ENCODE measurements at regions not wholly inside any gene's neighbourhood (a gene's known extent, or its start where the extent isn't known, plus 50 kb on each side); places are given as distances from the start of the nearest gene placed in this dataset.

- DNase-seq, result no peak
Measured at GRCh38 chr3:57009802-57010201, 50.7 kb upstream of the SPATA12 start.

GRCh38 chr3:57009367-57009766 lies 51.1 kb upstream of the SPATA12 start:
- DNase-seq, result no peak

GRCh38 chr3:57007521-57008460 lies 52.7 kb upstream of the SPATA12 start:
- DNase-seq, result no peak

GRCh38 chr3:57006949-57007419 lies 53.5 kb upstream of the SPATA12 start:
- no peak for DNase-seq

DNA sequence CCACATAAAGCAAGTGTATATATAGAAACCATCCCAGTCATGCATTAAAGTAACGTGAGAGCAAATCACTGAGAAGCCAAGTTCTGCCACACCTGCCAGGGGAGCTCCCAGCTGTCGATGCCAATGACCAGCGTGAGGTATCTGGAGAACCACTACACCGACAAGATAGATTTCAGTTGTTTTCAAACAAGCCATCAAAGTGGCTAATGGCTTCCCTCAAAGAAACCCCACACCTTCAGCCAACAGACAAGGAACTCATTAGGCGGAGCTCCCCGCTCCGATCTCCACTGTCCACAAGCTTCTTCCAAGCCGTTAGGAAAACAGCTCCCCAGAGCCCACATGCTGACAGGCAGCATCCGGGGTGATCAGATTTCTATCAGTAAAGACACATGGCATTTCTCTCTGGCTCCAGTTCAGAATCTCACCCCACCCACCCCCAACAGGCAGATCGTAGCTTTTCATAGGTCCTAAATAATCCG lies 54.2 kb upstream of the SPATA12 start:
- DNase-seq, result no peak

DNA sequence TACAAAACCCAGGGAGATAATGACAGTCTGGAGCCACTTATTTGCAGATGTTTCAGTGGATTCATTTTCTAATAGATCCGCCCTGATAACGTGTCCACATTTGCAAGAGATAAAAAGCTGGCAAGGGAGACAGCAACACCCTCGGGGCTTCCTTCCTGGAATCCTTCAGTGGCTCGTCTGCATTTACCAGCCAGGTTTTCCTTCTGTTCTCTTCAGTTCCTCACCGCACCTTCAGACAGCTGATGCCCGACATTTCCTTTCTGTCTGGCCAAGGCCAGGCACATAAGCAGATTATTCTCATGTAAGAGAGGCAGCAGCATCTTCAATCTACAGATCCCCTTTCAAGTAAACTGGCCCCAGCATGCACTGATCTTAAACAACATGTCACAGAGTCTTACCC lies 56.2 kb upstream of the SPATA12 start:
- no peak for DNase-seq

GRCh38 chr3:57003676-57004075 lies 56.8 kb upstream of the SPATA12 start:
- no peak for DNase-seq

DNA sequence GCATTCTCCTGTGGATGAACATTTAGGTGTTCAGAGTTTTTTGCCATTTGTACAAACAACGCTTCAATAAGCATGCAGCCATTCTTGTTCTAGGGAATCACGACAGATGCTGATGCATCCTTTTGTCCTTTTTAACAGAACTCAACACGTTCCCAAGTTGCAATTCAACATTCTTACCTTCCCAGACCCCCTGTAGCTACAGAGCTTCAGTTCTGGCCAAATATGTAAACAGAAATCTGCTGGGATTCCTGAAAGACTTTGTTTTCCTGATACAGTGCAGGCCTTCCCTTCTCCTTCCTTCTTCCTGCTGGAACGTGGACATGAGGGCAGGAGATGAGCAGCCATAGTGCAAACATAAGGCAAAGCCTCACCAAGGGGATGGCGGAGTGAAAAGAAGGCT lies 59.1 kb upstream of the SPATA12 start:
- no peak for DNase-seq

GRCh38 chr3:57000012-57000411 lies 60.5 kb upstream of the SPATA12 start:
- no peak for DNase-seq

DNA sequence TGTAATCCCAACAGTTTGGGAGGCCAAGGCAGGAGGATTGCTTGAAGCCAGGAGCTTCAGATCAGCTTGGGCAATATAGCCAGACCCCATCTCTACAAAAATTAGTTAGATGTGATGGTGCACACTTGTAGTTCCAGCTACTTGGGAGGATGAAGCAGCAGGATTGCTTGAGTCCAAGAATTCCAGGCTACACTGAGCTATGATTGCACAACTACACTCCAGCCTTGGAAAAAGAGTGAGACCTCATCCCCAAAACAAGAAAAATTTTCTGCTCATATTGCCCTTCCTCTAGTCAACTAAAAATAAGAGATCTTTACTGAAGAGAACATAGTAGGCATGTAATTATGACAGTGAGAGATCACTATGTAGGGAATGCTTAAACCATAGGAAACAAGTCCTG lies 60.9 kb upstream of the SPATA12 start:
- DNase-seq, result no peak

- DNase-seq, result no peak
Measured at GRCh38 chr3:56998076-56998529, 62.4 kb upstream of the SPATA12 start.

DNA sequence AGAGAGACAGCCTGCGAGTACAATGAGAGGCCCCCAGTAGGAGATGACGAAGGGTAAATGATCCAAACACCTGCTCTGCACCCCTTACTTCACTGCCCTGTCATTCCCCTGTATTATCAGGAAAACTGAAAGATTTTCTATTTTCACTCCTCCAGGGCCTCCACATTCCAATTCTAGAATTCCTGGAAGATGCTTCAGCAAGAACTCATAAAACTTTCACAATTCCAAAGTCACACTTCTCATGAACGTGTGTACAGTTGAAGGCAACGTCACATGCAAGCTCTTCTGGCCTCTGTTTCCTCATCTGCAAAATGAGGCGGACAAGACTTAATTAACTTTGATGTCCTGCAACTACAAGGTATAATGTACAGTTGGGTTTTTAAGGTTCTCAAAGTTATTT lies 62.8 kb upstream of the SPATA12 start:
- no peak for DNase-seq

- DNase-seq, result no peak
Measured at GRCh38 chr3:56997041-56997440, 63.4 kb upstream of the SPATA12 start.

DNA sequence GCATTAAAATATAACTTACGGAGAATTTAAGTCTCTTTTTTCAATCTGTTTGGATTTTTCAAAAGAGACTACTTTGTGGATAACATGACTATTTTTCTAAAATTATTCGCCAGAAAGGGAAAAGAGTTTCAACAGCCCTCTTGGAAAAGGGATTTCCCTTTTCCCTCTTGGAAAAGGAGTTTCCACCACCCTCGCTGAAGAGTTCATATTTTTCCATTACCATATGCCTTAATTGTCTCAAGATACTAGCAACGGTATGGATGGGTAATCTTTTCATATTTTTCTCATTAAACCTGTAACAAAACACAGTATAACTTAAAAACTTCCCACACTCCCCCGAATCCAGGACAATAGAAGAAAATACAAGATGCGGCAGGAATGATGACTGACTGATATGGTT lies 66.1 kb upstream of the SPATA12 start:
- no peak for DNase-seq

GRCh38 chr3:56990641-56991015 lies 69.8 kb upstream of the SPATA12 start:
- no peak for DNase-seq

DNA sequence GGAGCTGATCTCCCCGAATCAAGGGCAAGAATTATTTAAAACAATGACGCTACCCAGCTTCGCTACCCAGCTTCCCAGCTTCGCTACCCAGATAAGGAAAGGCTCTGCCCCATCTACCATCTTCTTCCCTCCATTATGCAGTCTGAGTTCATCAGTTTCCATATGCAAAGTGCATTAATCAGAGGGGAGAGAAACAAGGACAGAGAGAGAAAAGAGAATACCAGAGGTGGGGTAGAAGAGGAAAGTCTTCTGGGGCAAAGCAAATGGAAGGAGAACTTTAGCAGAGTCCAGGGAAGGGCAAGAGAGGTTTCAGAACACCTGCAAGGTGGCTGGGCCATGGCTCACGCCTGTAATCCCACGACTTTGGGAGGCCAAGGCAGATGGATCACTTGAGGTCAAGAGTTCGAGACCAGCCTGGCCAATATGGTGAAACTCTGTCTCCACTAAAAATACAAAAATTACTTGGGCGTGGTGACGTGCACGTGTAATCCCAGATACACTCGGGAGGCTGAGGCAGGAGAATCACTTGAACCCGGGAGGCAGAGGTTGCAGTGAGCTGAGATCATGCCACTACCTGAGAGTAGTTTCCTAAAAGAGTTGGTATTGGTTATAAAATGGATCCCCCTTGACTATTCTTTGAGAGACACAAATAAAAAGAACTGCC lies 70.4 kb upstream of the SPATA12 start:
- DNase-seq, result no peak

DNA sequence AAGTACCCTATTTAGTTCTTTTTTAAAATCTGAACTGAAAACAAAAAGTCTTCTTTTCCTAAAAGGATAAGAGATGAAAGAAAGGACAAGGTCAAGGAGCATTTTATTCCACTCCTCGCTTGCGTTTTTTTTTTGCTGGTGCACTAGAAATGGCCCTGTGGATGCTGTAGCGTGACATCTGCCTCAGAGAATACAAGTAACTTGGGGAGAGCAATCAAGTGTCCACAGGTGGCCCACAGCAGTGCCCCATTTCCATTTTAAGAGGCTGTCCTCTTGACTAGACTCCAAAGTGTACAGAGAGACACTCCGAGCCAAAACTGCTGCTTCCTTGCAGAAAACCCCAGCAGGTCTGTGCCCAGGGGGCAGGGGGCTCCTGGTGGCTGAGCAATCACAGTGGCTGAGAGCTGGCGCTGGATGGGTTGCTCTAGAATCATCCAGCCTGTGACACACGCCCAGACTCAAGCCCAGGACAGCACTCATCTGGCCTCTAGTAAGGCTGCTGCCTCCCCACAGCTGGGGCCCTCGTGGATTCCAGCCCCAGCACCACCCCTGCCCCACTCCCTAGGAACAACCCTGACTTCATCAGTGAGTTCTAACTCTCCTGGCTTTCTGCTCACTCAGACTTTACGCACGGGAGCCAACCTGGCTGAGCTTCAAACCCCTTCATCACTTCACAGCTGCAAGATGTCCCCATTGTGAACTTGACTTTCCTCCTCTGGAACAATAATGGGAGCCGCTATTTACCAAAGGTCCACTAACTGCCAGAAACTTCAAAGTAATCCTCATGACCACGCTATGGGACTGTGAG lies 71.1 kb upstream of the SPATA12 start:
- peak; percentile 58 for DNase-seq

DNA sequence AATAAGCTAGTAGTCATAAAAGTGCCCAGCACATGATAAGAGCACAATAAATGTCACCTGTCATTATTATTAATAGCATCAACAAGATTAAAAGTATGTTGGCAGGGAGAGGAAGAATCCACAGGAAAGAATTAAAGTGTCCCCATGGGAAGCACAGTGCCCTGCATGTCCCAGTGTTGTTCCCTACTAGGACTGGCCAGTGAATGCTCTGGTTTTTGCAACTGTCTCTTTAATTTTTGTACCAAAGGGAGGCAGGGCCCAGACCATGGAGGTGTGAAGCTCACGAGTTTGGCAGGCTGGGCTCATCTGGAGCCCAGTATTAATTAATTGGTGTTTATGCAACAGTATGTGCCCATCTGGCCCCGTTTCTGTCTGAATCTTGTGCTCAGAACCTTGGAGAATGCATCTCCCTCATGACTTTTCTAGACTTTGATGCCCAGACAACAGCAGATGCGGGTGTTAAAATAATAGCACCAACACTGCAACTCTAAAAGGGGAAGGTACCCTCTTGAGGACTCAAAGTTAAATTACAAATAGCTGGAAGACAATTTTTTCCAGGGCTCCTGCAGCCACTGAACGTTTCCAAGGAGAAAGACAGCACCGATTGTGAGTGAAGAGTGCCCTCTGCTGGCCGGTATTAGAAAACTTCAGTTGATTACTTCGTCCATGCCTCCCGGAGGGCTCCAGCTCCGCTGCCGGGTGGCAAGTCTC lies 71.9 kb upstream of the SPATA12 start:
- peak; percentile 88 for DNase-seq

- no peak for DNase-seq
Measured at GRCh38 chr3:56987238-56987895, 73.1 kb upstream of the SPATA12 start.

DNA sequence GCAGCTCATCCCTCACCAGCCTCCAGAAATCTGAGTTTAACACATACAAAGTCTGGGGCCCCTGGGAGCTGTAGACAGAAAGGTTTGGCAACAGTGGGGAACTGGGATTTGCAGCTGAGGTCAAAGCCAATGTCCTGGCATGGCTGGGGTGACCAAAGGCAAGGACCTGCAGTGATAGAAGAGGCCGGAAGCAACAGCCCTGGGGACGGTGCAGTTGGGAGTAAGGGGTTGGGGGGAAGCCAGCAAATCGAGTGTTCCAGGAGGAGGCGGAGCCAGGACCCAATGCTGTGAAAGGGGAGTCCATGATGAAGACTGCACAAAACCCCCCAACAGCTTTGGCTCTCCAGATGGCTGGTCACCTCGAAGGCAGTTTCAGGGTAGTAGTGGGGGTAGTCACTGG lies 74.1 kb upstream of the SPATA12 start:
- DNase-seq, result no peak

DNA sequence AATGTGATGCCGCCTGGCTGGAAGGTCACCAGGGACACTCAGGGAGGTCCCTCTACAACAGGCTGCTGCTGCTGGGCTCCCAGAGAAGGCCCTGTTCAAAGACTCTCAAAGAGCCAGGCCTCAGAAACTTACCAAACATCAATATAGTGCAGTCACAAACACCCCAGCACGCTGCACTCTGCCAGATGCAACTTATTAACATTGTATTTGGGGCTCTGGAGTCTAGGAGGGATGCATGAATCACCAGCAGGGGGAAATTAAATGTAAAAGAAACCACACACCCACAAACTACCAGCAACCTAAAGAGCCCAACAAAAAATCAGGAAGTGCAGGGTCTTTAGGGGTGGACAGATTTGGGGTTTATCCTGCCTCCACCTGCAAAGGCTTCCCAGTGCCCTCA lies 74.6 kb upstream of the SPATA12 start:
- peak; percentile 58 for DNase-seq

DNA sequence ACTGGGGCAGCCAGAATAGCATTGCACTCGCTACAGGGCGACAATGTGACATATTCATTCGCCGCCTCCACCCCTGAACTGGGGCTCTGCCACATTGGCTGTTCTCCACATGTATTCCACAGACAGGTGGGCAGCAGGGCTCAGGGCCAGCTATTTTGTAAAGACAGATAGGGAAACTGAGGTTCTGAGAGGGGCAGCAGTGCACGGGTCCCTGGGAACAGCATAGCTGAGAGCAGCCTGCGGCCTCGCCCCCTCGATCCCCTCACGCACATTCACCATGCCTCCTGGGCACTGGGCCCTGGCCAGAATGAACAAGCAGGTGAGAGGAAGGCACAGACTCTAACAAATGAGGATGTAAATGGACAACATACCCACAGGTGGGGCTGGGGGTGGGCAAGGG lies 75.0 kb upstream of the SPATA12 start:
- no peak for DNase-seq

All from activated effector memory CD4-positive, alpha-beta T cell treated with anti-CD3 and anti-CD28 coated beads, Interleukin-2, amount 50 U/mL, for 16 hours (primary cell).